Brain pericyte (primary cell): ENCODE measurements at regions not wholly inside any gene's neighbourhood (a gene's known extent, or its start where the extent isn't known, plus 50 kb on each side); places are given as distances from the start of the nearest gene placed in this dataset.
"Not testable (repeated sequence)": the region's sequence is repeated elsewhere in the genome, so short reads cannot be mapped to it uniquely, and the experiment has no call there.

Source experiments
- DNase-seq: peaks from one replicate; pipeline ENCODE4 v3.0.0-alpha.2; 2012; ENCODE audit warnings: low read depth, low spot score

GRCh38 chr2:39930175-39930917, 151.3 kb upstream of the THUMPD2 start:
- DNase-seq: no peak

- no peak for DNase-seq
Observed at GRCh38 chr2:39929531-39929930, 150.5 kb upstream of the THUMPD2 start.

- no peak for DNase-seq
Observed at GRCh38 chr2:39925312-39925711, 146.3 kb upstream of the THUMPD2 start.

GRCh38 chr2:39923455-39923854, 144.4 kb upstream of the THUMPD2 start:
- no peak for DNase-seq

GRCh38 chr2:39922679-39923405, 143.8 kb upstream of the THUMPD2 start:
- no peak for DNase-seq

GRCh38 chr2:39920307-39920801, 141.3 kb upstream of the THUMPD2 start:
- DNase-seq: no peak

- DNase-seq: no peak
Observed at GRCh38 chr2:39919511-39920306, 140.7 kb upstream of the THUMPD2 start.

GRCh38 chr2:39918886-39919285, 139.8 kb upstream of the THUMPD2 start:
- no peak for DNase-seq

- DNase-seq: not testable (repeated sequence)
Observed at GRCh38 chr2:39917371-39917770, 138.3 kb upstream of the THUMPD2 start.

GRCh38 chr2:39914949-39915348, 135.9 kb upstream of the THUMPD2 start:
- no peak for DNase-seq

- DNase-seq: peak; percentile 52
Observed at GRCh38 chr2:39913648-39914461, 134.8 kb upstream of the THUMPD2 start.

GRCh38 chr2:39902103-39902502, 123.0 kb upstream of the THUMPD2 start:
- DNase-seq: no peak

GRCh38 chr2:39898934-39899333, 119.9 kb upstream of the THUMPD2 start:
- no peak for DNase-seq

- DNase-seq: no peak
Observed at GRCh38 chr2:39897273-39897672, 118.2 kb upstream of the THUMPD2 start.

- no peak for DNase-seq
Observed at GRCh38 chr2:39894082-39894481, 115.0 kb upstream of the THUMPD2 start.

- DNase-seq: no peak
Observed at GRCh38 chr2:39893616-39894015, 114.6 kb upstream of the THUMPD2 start.

- no peak for DNase-seq
Observed at GRCh38 chr2:39881948-39882347, 102.9 kb upstream of the THUMPD2 start.

- no peak for DNase-seq
Observed at GRCh38 chr2:39881494-39881893, 102.4 kb upstream of the THUMPD2 start.

- not testable (repeated sequence) for DNase-seq
Observed at GRCh38 chr2:39879001-39879400, 99.9 kb upstream of the THUMPD2 start.

- DNase-seq: no peak
Observed at GRCh38 chr2:39875914-39876267, 96.8 kb upstream of the THUMPD2 start.

- peak; percentile 90 for DNase-seq
Observed at GRCh38 chr2:39875182-39875913, 96.3 kb upstream of the THUMPD2 start.
